ENCODE measurements at regions not wholly inside any gene's neighbourhood (a gene's known extent, or its start where the extent isn't known, plus 50 kb on each side); places are given as distances from the start of the nearest gene placed in this dataset.
"Not testable (repeated sequence)": the region's sequence is repeated elsewhere in the genome, so short reads cannot be mapped to it uniquely, and the experiment has no call there.

DNA sequence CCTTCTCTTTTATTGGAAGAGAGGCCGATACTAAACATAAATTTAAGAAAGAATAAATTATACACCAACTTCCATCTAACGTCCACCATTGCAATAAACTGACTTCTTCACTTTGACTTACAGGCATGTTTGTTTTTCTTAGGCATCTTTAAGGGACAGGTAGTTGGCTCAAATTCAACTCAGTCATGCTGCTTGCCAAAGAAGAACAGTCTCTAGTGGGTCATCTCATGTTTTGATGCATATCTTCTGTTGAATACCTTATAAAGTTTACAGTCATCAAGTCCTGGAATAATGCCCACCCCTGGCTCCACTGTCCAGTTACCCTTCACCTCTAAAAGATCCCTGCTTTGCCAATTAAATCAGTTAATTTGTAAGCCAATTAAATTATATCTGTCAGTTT lies 328.2 kb upstream of the GRAMD2B start:
- no peak for DNase-seq

DNA sequence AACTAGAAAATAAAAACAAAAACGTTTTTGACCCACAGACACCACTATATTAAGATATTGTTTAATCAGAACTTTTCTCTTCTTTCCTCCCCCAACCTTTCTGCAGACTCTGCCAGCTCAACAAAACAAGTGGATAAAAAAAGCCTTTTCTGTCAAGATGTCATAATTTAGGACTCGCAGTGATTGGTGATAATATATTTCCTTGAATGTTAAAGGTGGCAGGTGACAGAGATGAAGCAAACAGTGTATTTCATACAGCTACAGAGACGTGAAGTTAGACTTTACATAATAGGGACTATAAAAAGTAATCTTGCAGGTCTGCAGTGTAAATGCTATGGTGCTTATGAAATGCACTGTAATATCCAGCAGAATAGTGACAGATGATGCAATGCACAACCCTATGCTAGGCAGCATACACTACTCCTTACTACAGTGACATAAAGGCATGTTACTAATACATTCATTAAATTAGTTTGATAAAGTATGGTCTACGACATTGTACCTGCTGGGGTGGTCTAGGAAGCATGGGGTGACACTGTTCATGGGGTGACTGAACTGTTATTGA lies 326.7 kb upstream of the GRAMD2B start:
- no peak for DNase-seq

DNA sequence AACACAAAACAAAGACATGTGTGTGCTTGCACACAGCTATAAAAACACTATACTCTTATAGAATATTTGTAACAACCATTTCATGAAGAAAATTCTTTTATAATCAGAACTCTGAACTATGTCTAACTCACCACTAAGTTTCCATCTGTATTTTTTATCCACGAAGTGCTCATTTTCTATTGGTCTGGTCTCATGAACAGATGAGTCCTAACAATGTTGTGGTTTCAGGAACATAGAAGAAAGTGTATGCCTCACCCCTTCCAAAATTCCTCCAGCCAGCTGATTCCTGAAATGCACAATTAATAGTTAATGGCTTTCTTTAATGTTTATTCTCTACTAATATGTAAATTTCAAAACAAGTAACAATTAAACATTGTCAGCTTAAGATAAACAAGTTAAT lies 325.3 kb upstream of the GRAMD2B start:
- DNase-seq, result no peak

DNA sequence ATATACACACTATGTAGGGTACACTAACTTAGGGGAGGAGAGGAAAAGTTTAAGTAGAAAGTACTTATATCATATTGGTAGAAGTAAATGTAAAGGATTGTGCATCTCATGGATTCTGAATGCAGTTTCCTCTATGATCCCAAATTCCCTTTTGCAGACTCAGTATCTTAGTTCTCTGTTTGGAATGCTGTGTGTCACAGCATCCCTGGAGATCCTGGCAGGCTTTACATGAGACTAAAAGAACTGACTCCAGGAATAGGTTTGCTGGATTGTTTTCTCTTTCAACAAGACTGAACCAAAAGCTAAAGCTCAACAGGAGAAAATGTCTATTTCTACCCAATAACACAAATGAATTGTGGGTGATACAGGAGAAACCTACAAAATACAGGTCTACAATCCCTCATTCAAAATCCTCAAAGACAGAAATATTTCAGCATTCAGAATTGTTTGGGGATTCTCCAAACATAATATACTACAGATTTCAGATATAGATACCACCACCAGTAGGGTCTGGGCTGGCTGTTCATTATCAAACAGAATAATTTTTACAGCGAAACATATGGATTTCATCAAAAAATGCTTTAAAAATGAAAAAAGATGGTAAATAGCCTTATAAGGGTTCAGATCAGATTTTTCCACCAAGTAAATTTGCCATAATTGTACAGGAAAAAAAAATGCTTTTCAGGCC lies 324.7 kb upstream of the GRAMD2B start:
- no peak for DNase-seq

DNA sequence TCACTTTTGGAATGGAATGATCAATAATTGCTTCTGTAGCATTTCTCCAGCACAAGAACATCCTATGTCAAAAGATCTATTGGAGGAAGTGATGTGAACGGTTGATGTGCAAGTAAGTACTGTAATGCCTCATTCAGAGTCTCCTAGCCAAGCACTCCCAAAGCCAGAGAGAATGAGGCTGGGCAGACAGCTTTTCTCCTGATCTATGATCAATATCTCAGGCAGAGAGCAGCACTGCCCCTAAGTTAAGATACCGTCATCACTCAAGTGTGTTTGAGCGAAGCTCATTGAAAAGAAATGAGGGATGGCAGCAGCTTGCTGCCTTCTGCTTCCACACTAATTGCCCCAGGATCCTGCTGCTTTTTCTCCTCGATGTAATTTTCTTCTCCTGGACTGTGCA lies 324.1 kb upstream of the GRAMD2B start:
- no peak for DNase-seq

DNA sequence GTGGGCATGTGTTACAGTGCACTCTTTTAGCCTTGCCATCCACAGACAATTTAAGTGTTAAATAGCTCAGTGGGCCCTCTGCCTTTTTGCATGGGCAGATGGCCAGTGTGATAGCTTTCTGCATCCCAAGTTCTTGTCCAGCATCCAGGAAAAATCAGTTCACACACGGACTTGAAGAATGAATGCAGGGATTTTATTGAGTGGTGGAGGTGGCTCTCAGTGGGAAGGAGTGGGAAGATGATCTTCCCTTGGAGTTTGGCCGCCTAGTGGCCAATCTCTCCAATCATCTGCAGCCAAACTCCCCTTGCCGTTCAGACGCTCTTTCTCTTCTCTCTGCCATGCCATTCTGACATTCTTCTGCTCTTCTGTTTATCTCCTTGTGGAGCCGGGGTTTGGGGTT lies 322.4 kb upstream of the GRAMD2B start:
- no peak for DNase-seq

DNA sequence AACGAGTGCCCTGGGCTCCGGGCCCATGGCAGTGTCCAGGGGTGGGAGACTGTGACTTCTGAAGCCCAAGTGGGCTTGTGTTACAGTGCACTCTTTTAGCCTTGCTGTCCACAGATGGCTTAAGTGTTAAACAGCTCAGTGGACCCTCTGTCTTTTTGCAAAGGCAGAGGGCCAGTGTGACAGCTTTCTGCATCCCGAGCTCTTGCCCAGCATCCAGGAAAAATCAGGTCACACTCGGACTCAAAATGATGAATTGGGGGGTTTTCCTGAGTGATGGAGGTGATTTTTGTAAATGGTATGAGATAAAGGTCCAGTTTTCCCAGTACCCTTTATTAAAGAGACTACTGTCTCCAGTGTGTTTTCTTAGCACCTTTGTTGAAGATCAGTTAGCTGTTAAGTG lies 321.3 kb upstream of the GRAMD2B start:
- no peak for DNase-seq

DNA sequence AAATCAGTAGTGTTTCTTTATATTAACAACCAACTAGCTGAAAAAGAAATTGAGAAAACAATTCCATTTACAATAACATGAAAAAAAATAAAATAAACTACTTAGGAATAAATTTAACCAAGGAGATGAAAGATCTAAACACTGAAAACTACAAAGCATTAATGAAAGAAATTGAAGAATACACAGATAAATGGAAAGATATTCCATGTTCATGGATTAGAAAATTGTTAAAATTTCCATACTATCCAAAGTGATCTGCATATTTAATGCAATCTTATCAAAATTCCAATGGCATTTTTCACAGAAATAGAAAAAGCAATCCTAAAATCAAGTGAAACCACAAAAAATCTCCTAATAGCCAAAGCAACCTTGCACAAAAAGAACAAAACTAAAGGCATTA lies 320.2 kb upstream of the GRAMD2B start:
- DNase-seq, result no peak

DNA sequence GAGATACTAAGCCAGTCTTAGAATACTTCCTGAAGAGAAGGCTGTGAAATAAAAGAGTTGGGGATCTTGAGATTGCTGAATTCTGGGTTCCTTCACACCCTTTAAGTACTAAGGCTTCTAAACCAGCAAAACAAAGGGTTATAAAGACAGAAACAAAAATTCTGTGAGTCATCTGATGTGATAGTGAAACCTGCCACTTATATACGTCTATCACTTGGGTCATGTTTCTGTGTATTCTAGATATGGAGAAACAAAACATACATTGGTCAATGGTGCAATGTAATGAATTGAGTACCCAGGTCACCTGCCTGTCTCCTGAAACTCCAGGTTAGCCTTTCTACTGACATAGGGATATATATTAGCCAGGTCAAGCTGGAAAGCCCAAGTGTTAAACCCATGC lies 319.3 kb upstream of the GRAMD2B start:
- DNase-seq, result no peak

DNA sequence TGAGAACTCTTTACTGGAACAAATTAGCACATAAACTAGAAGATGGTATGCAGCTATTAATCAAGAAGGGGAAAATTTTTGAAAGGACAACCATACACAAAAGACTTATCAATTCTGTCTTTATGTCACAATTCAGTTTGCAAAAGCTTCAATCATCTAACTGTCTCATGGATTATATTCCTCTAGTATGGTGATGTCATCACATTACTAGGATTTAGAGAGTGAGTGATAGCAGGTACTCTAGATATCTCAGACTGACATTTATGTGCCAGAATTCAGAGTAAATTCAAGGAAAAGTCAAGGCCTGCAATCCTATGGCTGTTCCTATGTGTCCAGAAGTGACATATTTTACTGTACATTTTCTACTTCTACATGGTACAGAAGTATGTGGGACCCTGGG lies 318.9 kb upstream of the GRAMD2B start:
- no peak for DNase-seq

DNA sequence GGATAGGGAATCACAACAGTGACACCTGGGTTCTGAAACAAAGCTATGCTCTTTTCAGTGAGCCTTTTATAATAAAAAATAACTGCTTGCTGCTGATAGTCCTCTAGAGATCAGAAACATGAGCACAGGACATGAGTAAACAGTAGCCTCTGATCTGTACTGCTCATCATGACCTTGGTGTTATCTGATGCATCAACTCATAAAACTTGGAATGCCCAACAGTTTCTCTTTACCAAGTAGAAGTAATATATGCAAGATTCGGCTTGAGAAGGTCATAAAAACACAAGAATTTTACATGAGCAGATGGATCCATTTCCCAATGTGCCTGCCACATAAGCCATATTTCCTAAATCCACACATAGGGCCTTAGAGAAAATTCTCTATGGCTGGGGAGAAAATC lies 318.3 kb upstream of the GRAMD2B start:
- no peak for DNase-seq

DNA sequence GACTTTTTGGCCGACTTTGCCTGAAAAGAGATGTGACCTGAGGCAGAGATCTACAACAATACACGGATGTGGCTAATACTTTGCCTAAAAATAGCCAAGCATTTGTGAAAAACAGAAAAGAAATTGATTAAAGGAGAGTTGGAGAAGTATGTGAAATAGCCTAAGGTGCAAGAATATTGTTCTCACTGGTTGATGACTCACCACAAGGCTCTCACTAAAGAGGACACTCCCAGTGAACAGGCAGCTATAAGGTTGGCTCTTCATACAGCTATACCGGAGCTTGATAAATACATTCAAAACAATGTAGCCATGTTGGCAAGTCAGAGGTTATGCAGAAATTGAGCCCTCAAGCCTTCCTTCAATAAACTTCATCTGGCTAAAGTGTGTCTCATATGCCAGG lies 317.2 kb upstream of the GRAMD2B start:
- DNase-seq, result no peak

DNA sequence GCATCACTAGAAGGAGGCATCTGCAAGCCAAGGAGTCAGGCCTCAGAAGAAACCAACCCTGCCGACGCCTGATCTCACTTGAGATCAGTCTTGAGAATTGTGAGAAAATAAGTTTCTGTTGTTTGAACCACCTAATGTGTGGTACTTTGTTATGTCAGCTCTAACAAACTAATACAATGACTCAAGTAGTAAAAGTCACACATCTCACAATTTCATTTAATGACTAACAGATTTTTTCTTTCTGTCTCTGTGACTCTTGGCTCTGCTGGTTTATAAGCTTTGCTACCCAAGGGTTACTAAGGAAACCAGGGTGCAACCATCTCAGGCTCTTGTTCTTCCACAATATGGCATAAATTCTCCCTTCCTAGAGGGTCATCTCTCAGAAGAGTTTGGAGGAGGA lies 315.8 kb upstream of the GRAMD2B start:
- no peak for DNase-seq

DNA sequence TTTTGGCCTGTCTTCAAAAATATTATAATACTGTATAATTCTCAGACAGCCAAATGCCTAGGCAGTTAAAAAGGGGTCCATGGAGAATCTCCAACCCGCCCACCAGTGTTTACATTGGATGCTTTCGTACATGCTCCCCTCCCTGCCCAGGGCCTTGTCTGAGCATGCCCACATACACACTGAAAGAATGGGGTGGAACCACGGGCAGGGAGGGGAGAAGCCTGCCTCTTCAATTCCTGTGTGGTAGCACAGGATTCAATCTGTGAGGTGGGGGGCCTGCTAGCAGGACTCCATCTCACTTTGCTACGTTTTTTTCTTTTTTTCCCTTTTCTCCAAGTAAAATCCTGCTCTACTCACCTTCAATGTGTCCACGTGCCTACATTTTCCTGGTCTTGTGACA lies 314.7 kb upstream of the GRAMD2B start:
- peak; percentile 39 for DNase-seq

DNA sequence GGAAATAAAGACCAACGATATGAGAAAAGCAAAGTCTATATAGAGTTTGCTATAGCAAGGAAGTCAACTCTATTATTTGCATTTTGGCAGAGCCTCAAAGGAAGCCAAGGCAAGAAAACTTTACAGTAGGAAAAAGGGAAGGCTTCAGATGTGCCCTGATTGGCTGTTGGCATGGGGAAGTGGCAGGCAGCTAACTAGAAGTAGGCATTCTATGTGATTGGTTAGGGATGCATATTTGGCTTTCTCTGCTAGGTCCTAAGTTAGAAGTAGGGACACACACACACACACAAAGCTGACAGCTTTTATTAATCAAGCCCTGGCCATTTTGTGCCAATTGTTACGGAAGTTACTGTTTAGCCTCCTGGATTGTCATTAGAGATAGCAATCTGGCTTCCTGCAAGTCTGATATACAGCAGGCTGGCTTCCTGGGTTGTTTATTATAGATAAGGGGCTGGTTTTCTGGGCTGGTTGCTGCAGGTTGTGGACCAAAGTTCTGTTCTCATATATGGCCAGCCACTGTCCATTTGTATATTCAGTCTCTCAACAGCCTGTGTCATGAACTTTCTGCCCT lies 308.1 kb upstream of the GRAMD2B start:
- no peak for DNase-seq

DNA sequence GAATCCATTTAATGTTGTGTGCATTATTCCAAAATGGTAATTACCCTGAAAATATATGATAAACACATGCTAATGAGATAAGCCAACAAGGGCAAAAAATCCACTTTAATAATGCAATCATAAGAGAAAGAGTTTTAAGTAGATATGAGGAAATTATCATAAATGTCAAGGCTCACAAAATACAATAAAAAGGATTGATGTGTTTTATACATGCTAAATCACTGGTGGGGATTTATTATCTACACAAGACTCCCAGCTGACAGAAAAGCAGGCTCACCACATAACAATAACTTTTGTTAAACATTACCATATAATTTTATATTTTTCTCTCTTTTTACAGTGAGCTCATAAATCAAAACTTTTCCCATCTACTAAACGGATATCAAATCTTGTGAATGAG lies 306.2 kb upstream of the GRAMD2B start:
- no peak for DNase-seq

DNA sequence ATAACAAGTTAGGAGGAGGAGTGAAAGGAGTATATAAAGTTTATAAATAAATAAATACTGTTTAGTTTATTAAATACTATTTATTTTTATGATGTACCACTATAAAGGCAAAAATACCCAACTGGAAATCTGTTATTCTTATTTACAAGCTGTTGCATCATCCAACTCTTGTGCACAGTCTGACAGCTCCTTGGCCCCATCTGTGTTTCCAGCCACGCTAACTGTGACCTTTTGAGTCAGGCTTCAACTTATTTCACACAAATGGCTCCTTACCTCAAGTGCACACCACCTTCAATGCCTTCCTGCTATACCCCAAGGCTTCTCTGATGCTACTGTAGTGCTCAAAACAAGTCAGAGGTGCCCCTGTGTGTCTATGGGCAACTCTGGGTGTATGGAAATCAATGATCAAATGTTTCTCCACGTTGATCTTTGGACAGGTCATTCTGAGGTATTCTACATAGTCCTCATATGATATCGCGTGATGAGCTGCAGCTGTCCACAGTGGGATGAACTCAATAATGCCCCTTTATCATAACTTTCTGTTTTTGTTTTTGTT lies 303.2 kb upstream of the GRAMD2B start:
- no peak for DNase-seq

DNA sequence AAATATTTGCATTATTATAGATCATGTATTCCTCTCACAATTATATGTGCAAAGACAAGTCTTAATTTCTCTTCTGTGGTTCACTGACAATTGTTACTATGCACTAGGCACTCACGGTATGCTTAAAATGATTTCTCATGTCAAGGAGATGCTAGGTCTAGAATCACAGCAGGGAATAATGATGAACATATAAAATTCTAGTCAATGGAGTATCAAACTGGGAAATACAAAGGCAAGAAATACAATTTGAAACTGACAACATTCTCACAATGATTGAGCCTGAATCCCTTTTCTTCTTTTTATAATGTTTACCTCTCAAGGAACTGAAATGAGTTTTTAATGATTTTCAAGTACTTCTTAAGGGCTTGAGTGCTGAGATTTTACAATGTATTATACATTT lies 302.3 kb upstream of the GRAMD2B start:
- DNase-seq, result no peak

DNA sequence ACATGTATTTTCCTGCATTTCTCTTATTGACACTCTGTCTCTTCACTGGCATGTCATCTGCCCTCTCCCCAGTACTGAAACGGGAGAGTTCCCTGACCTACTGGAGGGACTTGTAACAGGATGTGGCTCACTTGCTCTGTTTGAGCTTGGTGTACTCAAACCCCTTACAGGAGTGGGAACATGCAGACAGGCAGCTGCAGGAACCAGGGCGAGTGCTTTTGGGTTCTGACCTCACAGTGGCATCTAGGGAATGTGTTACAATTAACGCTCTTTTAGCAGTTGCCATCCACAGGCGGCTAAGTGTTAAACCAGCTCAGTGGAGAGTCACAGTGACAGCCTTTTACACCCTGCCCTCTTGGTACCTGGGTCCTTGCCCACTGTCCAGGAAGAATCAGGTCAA lies 300.3 kb upstream of the GRAMD2B start:
- peak; percentile 31 for DNase-seq

DNA sequence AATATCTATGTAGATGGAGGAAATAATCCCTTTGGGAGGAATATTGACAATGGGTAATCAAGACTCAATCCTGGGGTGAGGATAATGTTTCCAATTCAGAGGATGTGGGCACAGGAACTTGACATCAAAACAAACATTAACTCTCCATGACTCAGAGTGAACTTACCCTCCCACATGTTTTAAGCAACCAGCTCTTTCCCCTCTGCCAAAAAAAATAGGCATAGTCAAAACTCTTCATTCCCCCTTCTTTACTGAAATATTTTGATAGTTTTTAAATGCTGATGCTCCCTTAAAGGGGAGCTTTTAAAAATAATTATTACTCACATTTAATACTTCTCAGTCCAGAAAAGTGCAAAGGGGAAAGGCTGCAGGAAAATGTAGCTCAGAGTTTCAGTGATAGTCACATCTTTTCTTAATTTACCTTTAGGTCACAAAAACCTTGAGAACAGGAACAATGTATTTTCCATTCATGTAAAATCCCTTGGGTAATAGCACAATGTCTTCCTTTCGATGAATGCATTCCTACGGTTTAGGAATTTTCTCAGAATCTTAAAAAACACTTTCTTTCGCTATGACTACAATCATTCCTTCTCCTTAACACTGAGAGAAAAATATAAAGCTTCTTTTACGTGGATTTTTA lies 298.4 kb upstream of the GRAMD2B start:
- DNase-seq, result no peak

DNA sequence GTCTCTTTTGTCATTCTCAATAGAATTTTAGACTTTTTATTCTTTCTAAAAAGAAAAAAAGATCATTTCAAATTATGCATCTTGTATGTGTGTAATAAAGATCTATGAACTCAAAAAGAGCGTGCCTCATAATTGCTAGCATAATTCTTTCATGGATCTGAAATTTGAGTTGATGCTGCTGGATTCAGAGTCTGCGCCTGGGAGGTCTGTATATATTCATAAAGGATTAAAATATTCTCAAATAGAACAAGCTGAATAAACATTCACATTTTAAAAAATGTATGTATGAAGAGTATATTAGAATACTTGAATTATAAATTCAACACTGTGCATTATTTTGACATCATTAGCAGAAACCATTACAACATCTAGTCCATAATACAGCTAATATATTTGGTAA lies 297.8 kb upstream of the GRAMD2B start:
- DNase-seq, result no peak

DNA sequence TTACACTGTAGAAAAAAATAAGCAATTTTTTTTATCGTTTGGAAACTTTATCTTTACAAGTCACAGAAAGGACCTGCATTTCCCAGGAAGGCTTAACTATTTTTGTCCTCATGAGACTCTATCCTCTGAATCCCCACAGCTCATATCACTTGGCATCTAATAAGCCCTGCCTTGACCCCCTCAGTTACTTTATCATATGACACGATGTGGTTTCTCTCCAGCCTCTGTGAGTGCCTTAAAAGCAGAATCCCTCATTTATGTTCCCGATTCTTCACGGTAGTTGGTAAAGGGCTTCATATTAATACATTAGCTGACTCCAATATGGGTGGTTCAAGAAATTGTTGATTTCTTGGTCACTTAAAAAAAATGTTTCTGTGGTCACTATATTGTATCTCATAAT lies 296.6 kb upstream of the GRAMD2B start:
- no peak for DNase-seq

DNA sequence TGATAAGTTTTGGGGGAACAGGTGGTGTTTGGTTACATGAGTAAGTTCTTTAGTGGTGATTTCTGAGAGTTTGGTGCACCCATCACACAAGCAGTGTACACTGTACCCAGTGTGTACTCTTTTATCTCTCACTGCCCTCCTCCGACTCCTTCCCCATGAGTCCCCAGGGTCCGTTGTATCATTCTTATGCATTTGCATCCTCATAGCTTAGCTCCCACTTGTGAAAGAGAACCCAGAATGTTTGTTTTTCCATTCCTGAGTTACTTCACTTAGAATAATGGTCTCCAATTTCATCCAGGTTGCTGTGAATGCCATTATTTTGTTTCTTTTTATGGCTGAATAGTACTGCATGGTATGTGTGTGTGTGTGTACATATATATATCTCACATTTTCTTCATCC lies 295.8 kb upstream of the GRAMD2B start:
- not testable (repeated sequence) for DNase-seq

DNA sequence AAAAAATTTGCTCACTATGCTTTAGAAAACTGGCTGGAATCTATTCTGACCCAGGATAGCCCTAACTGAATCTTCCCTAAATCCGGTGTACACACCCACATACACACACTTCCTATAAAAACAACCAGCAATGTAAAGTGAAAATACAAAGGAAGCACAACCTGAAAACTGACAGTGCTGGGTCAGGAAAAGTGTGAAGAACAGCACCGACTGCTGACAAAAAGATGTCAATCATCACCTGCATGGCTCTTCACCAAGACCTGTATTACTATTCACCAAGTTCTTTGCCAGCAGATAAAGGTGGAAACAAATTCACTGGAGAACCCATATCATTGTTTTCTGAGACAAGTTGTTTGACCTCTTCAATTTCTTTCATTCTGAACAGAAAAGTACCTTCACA lies 293.8 kb upstream of the GRAMD2B start:
- DNase-seq, result no peak
